ENCODE measurements at regions not wholly inside any gene's neighbourhood (a gene's known extent, or its start where the extent isn't known, plus 50 kb on each side); places are given as distances from the start of the nearest gene placed in this dataset.

GRCh38 chr15:95451938-95452337, 878.6 kb upstream of the NR2F2 start:
- Histone ChIP-seq H3K36me3 (replicated peaks; ENCODE audit: low read depth, low read length) (no peaks in the 10 kb centered on the region), H3K4me1 (ENCODE audit: low read length) (no peaks in the 10 kb centered on the region), H3K9ac (ENCODE audit: low read length) (no peak overlapping the region), H3K27me3 (ENCODE audit: low read depth, low read length) (no peaks in the 10 kb centered on the region), H4K20me1 (ENCODE audit: insufficient read depth, low read length) (no peaks in the 10 kb centered on the region), H3K9me3 (ENCODE audit: insufficient read depth, low read length) (no peaks in the 10 kb centered on the region), H3K79me2 (ENCODE audit: low read length) (no peaks in the 10 kb centered on the region), H3K4me3 (ENCODE audit: low read length) (no peak overlapping the region), H3K4me2 (ENCODE audit: low read length) (no peak overlapping the region), H3K27ac (ENCODE audit: low read length) (no peak overlapping the region), H2AFZ (ENCODE audit: low read depth, low read length) (no peak overlapping the region)
- no peak for TF ChIP-seq CTCF (IDR thresholded peaks at IDR 0.05; ENCODE audit: low read depth, low read length)
- no peak for TF ChIP-seq EZH2phosphoT487 (IDR thresholded peaks at IDR 0.05; ENCODE audit: low read depth)

DNA sequence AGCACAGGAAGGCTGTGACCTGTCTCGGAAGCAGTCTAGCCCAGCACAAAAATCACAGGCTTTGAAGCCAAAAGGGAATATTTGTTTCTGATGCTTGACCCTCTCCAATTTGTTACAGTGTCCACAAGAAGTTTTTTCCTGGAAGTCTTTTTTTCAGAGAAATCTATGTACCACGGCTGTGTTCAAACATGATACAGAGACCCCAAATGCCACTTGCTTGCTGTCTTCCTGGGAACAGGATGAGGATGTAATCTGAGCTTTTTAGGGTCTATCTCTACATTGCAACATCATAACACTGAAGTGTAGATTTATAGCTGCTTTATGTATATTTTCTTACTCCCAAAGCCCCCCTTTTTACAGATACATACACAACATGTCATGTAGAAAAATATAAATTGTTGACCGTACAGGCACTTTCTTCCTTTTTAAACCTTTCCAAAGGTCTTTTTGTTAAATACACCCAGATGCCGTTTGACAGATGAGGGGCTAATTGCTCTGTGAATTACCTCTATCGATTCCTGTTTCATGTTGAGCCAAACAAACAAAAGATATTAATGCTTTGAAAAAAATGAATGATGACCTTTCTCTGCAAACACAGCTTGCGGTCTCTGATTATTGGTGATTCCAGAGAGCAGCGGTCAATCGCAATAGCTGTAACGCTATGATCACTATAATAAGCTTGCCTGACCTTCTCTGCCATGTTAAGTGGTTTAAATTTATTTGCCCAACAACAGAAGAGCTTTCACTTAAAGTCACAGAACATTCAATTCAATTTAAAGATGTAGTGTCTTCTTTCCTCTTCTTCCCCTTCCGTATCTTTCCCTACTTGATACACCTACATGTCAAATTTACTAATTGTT, 875.9 kb upstream of the NR2F2 start:
- H3K4me2 ChIP-seq (ENCODE audit: low read length), result no peak overlapping the region
- no peaks in the 10 kb centered on the region for H3K36me3 ChIP-seq (replicated peaks; ENCODE audit: low read depth, low read length)
- no peaks in the 10 kb centered on the region for H4K20me1 ChIP-seq (ENCODE audit: insufficient read depth, low read length)
- no peak overlapping the region for H3K9ac ChIP-seq (ENCODE audit: low read length)
- no peaks in the 10 kb centered on the region for H3K79me2 ChIP-seq (ENCODE audit: low read length)
- H3K4me1 ChIP-seq (ENCODE audit: low read length), result no peaks in the 10 kb centered on the region
- no peak for TF ChIP-seq EZH2phosphoT487 (IDR thresholded peaks at IDR 0.05; ENCODE audit: low read depth)
- no peak for TF ChIP-seq CTCF (IDR thresholded peaks at IDR 0.05; ENCODE audit: low read depth, low read length)
- no peaks in the 10 kb centered on the region for H3K27me3 ChIP-seq (ENCODE audit: low read depth, low read length)
- H3K4me3 ChIP-seq (ENCODE audit: low read length), result no peak overlapping the region
- no peaks in the 10 kb centered on the region for H3K9me3 ChIP-seq (ENCODE audit: insufficient read depth, low read length)
- no peak overlapping the region for H3K27ac ChIP-seq (ENCODE audit: low read length)
- no peak overlapping the region for H2AFZ ChIP-seq (ENCODE audit: low read depth, low read length)

DNA sequence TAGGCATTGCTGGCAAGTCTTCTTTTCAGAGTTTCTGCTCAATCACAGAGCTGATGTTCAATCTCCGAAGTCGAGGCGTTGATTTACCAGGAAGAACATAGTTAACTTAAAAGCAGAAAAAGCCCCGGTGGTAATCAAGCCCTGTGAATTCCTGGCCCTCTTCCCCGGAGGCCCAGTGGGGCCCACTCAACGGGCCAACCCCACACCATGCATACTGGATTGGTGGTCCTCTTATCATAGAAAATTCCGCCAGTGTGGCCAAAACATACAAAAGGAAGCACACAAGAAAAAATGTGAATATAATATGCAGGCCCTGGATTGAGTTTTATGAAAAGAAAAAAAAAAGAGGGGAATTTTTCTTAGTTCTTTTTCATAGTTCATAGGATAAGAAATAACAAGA, 873.0 kb upstream of the NR2F2 start:
- no peak for TF ChIP-seq CTCF (IDR thresholded peaks at IDR 0.05; ENCODE audit: low read depth, low read length)
- no peak for TF ChIP-seq EZH2phosphoT487 (IDR thresholded peaks at IDR 0.05; ENCODE audit: low read depth)
- Histone ChIP-seq H2AFZ (ENCODE audit: low read depth, low read length) (no peak overlapping the region), H3K4me1 (ENCODE audit: low read length) (no peaks in the 10 kb centered on the region), H3K79me2 (ENCODE audit: low read length) (no peaks in the 10 kb centered on the region), H3K9me3 (ENCODE audit: insufficient read depth, low read length) (no peaks in the 10 kb centered on the region), H3K9ac (ENCODE audit: low read length) (no peak overlapping the region), H3K36me3 (replicated peaks; ENCODE audit: low read depth, low read length) (no peaks in the 10 kb centered on the region), H4K20me1 (ENCODE audit: insufficient read depth, low read length) (no peaks in the 10 kb centered on the region), H3K27me3 (ENCODE audit: low read depth, low read length) (no peaks in the 10 kb centered on the region), H3K4me3 (ENCODE audit: low read length) (no peak overlapping the region), H3K4me2 (ENCODE audit: low read length) (no peak overlapping the region), H3K27ac (ENCODE audit: low read length) (no peak overlapping the region)

GRCh38 chr15:95458721-95459120, 871.8 kb upstream of the NR2F2 start:
- Histone ChIP-seq H3K9me3 (ENCODE audit: insufficient read depth, low read length) (no peaks in the 10 kb centered on the region), H3K36me3 (replicated peaks; ENCODE audit: low read depth, low read length) (no peaks in the 10 kb centered on the region), H3K9ac (ENCODE audit: low read length) (no peak overlapping the region), H2AFZ (ENCODE audit: low read depth, low read length) (no peak overlapping the region), H3K27me3 (ENCODE audit: low read depth, low read length) (no peaks in the 10 kb centered on the region), H3K4me2 (ENCODE audit: low read length) (no peak overlapping the region), H3K4me1 (ENCODE audit: low read length) (no peaks in the 10 kb centered on the region), H3K4me3 (ENCODE audit: low read length) (no peak overlapping the region), H3K27ac (ENCODE audit: low read length) (no peak overlapping the region), H4K20me1 (ENCODE audit: insufficient read depth, low read length) (no peaks in the 10 kb centered on the region), H3K79me2 (ENCODE audit: low read length) (no peaks in the 10 kb centered on the region)
- no peak for TF ChIP-seq EZH2phosphoT487 (IDR thresholded peaks at IDR 0.05; ENCODE audit: low read depth)
- TF ChIP-seq CTCF (IDR thresholded peaks at IDR 0.05; ENCODE audit: low read depth, low read length), result no peak

Measured in OCI-LY3 (cell line).